ENCODE measurements at regions not wholly inside any gene's neighbourhood (a gene's known extent, or its start where the extent isn't known, plus 50 kb on each side); places are given as distances from the start of the nearest gene placed in this dataset.

- no peaks in the 10 kb centered on the region for H3F3A ChIP-seq (ENCODE audit: insufficient read depth)
- H4K20me1 ChIP-seq (ENCODE audit: low read depth, low read length) = no peaks in the 10 kb centered on the region
- TF ChIP-seq EZH2phosphoT487 (conservative IDR thresholded peaks at IDR 0.05; ENCODE audit: low read length) (no peak), CTCF (IDR thresholded peaks at IDR 0.05; ENCODE audit: insufficient read depth, low read length, poor library complexity, severe bottlenecking) (no peak)
- H3K4me3 ChIP-seq (ENCODE audit: insufficient read depth, low read length, poor library complexity, severe bottlenecking) = no peak overlapping the region
- H2AFZ ChIP-seq (ENCODE audit: low read depth, low read length, severe bottlenecking) = no peak overlapping the region
- no peaks in the 10 kb centered on the region for H3K9me2 ChIP-seq (replicated peaks; ENCODE audit: insufficient read depth, low read length)
- no peaks in the 10 kb centered on the region for H3K9me3 ChIP-seq (ENCODE audit: insufficient read depth, low read length)
- H3K4me2 ChIP-seq (ENCODE audit: low read depth, low read length, poor library complexity, severe bottlenecking) = no peak overlapping the region
- no peaks in the 10 kb centered on the region for H3K27me3 ChIP-seq (ENCODE audit: low read length)
- no peaks in the 10 kb centered on the region for H3K36me3 ChIP-seq (ENCODE audit: low read length)
- H3K27ac ChIP-seq (ENCODE audit: low read depth, low read length) = no peak overlapping the region
- no peak overlapping the region for H3K9ac ChIP-seq (ENCODE audit: low read length)
- no peaks in the 10 kb centered on the region for H3K79me2 ChIP-seq (ENCODE audit: insufficient read depth, low read length)
Observed at GRCh38 chr1:219123036-219123435, 50.6 kb upstream of the LYPLAL1 start.
